ENCODE measurements at regions not wholly inside any gene's neighbourhood (a gene's known extent, or its start where the extent isn't known, plus 50 kb on each side); places are given as distances from the start of the nearest gene placed in this dataset.

GRCh38 chr3:35079403-35079802 is 559.9 kb upstream of the ARPP21 start:
- TF ChIP-seq CTCF (IDR thresholded peaks at IDR 0.05), result no peak
- TF ChIP-seq POLR2A (IDR thresholded peaks at IDR 0.05), result no peak
